H1 (cell line): ENCODE measurements at regions not wholly inside any gene's neighbourhood (a gene's known extent, or its start where the extent isn't known, plus 50 kb on each side); places are given as distances from the start of the nearest gene placed in this dataset.

Experiments
- CTCF ChIA-PET: fragments of 300-600 bp; sonication (Branson Sonifier 250); formaldehyde crosslinking; loops from one replicate; lab custom pipeline; 2021; ENCODE audit not compliant: partially characterized antibody; lab: Charles Lee
- POLR2A ChIA-PET: fragments of 300-600 bp; sonication (Branson Sonifier 250); formaldehyde crosslinking; loops from one replicate; lab custom pipeline; 2021; ENCODE audit warnings: inconsistent platforms; ENCODE audit not compliant: partially characterized antibody; lab: Charles Lee
- DNase-seq, 2 experiments: peaks; one replicate each; pipeline versions ENCODE4 v3.0.0 to v3.0.0-alpha.2; 2010 to 2022; ENCODE audit warnings: low spot score in 2 of 2, low read depth in 1 of 2, mixed read lengths in 1 of 2
- FAIRE-seq: peaks from 2 replicates; lab custom pipeline; 2011; peaks lifted over from hg19 to GRCh38; lab: Jason Lieb, UNC
- H2AFZ ChIP-seq: 2 replicates; pipeline ENCODE4 v1.8.1; 2012; ENCODE audit warnings: low read length, inconsistent platforms
- H2AK5ac ChIP-seq: 2 replicates; pipeline ENCODE4 v1.6.1; 2013; ENCODE audit warnings: low read depth, low read length
- H2BK120ac ChIP-seq: replicated peaks from 2 replicates; pipeline ENCODE3; 2013; ENCODE audit warnings: low read depth, low read length, inconsistent platforms
- H2BK12ac ChIP-seq: 2 replicates; pipeline ENCODE4 v1.6.1; 2013; ENCODE audit warnings: low read depth, low read length
- H2BK15ac ChIP-seq: 2 replicates; pipeline ENCODE4 v1.6.1; 2013; ENCODE audit warnings: low read length
- H2BK20ac ChIP-seq: 2 replicates; pipeline ENCODE4 v1.6.1; 2013; ENCODE audit warnings: low read length
- H2BK5ac ChIP-seq: 2 replicates; pipeline ENCODE4 v1.6.1; 2013; ENCODE audit warnings: low read depth, low read length
- H3K14ac ChIP-seq: 2 replicates; pipeline ENCODE4 v1.6.1; 2013; ENCODE audit warnings: inconsistent platforms; ENCODE audit not compliant: insufficient read length
- H3K18ac ChIP-seq: 2 replicates; pipeline ENCODE4 v1.6.1; 2013; ENCODE audit warnings: low read length; ENCODE audit errors: extremely low read depth
- H3K23ac ChIP-seq: 2 replicates; pipeline ENCODE4 v1.6.1; 2013; ENCODE audit warnings: inconsistent platforms; ENCODE audit not compliant: insufficient read length
- H3K23me2 ChIP-seq: 2 replicates; pipeline ENCODE4 v1.6.1; 2013; ENCODE audit warnings: low read depth, low read length
- H3K27ac ChIP-seq: 2 replicates; pipeline ENCODE4 v1.6.1; 2011; ENCODE audit warnings: low read depth, low read length, inconsistent platforms
- H3K27me3 ChIP-seq, 4 experiments: replicated peaks in 1 of 4; 1 replicate in 1 of 4; 2 replicates in 3 of 4; pipeline versions ENCODE4 v1.6.1 to v1.8.1; 2011 to 2013; ENCODE audit warnings: low read length in 3 of 4, mild to moderate bottlenecking in 3 of 4, inconsistent platforms in 2 of 4, mixed read lengths in 2 of 4, moderate library complexity in 1 of 4; ENCODE audit not compliant: control insufficient read depth in 3 of 4, insufficient read depth in 3 of 4; ENCODE audit errors: extremely low read depth in 1 of 4
- H3K36me3 ChIP-seq, 4 experiments: 2 replicates each; pipeline versions ENCODE4 v1.6.1 to v1.8.1; 2011 to 2013; ENCODE audit warnings: mild to moderate bottlenecking in 4 of 4, low read length in 3 of 4, moderate library complexity in 2 of 4, control low read depth in 1 of 4, inconsistent platforms in 1 of 4; ENCODE audit not compliant: insufficient read depth in 4 of 4, control insufficient read depth in 2 of 4
- H3K4ac ChIP-seq: replicated peaks from 2 replicates; pipeline ENCODE3; 2013; ENCODE audit warnings: low read length, low read depth, mixed read lengths, inconsistent platforms; ENCODE audit not compliant: insufficient read length
- H3K4me1 ChIP-seq, 4 experiments: replicated peaks in 1 of 4; 1 replicate in 1 of 4; 2 replicates in 3 of 4; pipeline versions ENCODE4 v1.6.1 to v1.8.1; 2011 to 2013; ENCODE audit warnings: low read length in 3 of 4, inconsistent platforms in 2 of 4, mixed read lengths in 1 of 4; ENCODE audit not compliant: insufficient read depth in 4 of 4, control insufficient read depth in 3 of 4
- H3K4me2 ChIP-seq, 2 experiments: 2 replicates each; pipeline versions ENCODE4 v1.6.1 to v1.8.1; 2011 to 2013; ENCODE audit warnings: low read depth in 2 of 2, low read length in 2 of 2, control low read depth in 1 of 2, inconsistent platforms in 1 of 2, mild to moderate bottlenecking in 1 of 2; ENCODE audit not compliant: insufficient read depth in 1 of 2
- H3K4me3 ChIP-seq, 4 experiments: fragments of 200-600, 300-600 bp in 1 of 4; sonication (generic), shearing (Covaris generic), sonication (Bioruptor Twin) in 1 of 4; 2 replicates each; pipeline versions ENCODE4 v1.5.1 to v1.8.1; 2011 to 2016; ENCODE audit warnings: low read length in 4 of 4, low read depth in 3 of 4, control low read depth in 2 of 4, inconsistent platforms in 2 of 4, mild to moderate bottlenecking in 2 of 4, mixed read lengths in 1 of 4, moderate library complexity in 1 of 4; ENCODE audit not compliant: insufficient read depth in 2 of 4; ENCODE audit errors: extremely low read depth in 1 of 4
- H3K56ac ChIP-seq: replicated peaks from 2 replicates; pipeline ENCODE3; 2013; ENCODE audit warnings: low read depth, mild to moderate bottlenecking, mixed read lengths, low read length, inconsistent platforms; ENCODE audit not compliant: insufficient read length
- H3K79me1 ChIP-seq: 2 replicates; pipeline ENCODE4 v1.6.1; 2013; ENCODE audit warnings: low read depth, low read length, control low read depth
- H3K79me2 ChIP-seq, 2 experiments: 2 replicates each; pipeline versions ENCODE4 v1.6.1 to v1.8.1; 2012 to 2013; ENCODE audit warnings: low read length in 2 of 2, mild to moderate bottlenecking in 2 of 2, inconsistent platforms in 1 of 2; ENCODE audit not compliant: insufficient read depth in 2 of 2, control insufficient read depth in 1 of 2
- H3K9ac ChIP-seq, 4 experiments: replicated peaks in 1 of 4; 1 replicate in 1 of 4; 2 replicates in 3 of 4; pipeline versions ENCODE4 v1.6.1 to v1.8.1; 2011 to 2013; ENCODE audit warnings: low read depth in 3 of 4, low read length in 3 of 4, control low read depth in 2 of 4, mild to moderate bottlenecking in 2 of 4, moderate library complexity in 2 of 4, inconsistent platforms in 1 of 4; ENCODE audit errors: extremely low read depth in 1 of 4
- H3K9me3 ChIP-seq, 2 experiments: 2 replicates each; pipeline versions ENCODE4 v1.6.1 to v1.8.1; 2012 to 2013; ENCODE audit warnings: mild to moderate bottlenecking in 2 of 2, moderate library complexity in 2 of 2, control low read depth in 1 of 2, inconsistent platforms in 1 of 2, low read depth in 1 of 2, low read length in 1 of 2, mixed read lengths in 1 of 2; ENCODE audit not compliant: insufficient read depth in 2 of 2
- H4K20me1 ChIP-seq, 2 experiments: replicated peaks in 1 of 2; 2 replicates each; pipeline versions ENCODE3 to v1.8.1; 2011 to 2013; ENCODE audit warnings: inconsistent platforms in 2 of 2, low read length in 2 of 2, mild to moderate bottlenecking in 1 of 2; ENCODE audit not compliant: insufficient read depth in 2 of 2, control insufficient read depth in 1 of 2
- H4K5ac ChIP-seq: 2 replicates; pipeline ENCODE4 v1.6.1; 2013; ENCODE audit warnings: low read length, low read depth, mixed read lengths, inconsistent platforms; ENCODE audit not compliant: insufficient read length
- H4K8ac ChIP-seq: 2 replicates; pipeline ENCODE4 v1.8.0; 2013; ENCODE audit warnings: mild to moderate bottlenecking, moderate library complexity, low read length, inconsistent platforms; ENCODE audit not compliant: insufficient read depth; ENCODE audit errors: extremely low read depth
- H4K91ac ChIP-seq: replicated peaks from 2 replicates; pipeline ENCODE3; 2013; ENCODE audit warnings: low read length, mixed read lengths, inconsistent platforms; ENCODE audit not compliant: insufficient read length
- EP300 ChIP-seq, 2 experiments: IDR thresholded peaks; 1 replicate in 1 of 2; 2 replicates in 1 of 2; pipeline ENCODE4 v1.6.1; 2011 to 2012; ENCODE audit warnings: low read depth in 2 of 2, low read length in 2 of 2, mild to moderate bottlenecking in 2 of 2, borderline replicate concordance in 1 of 2, inconsistent platforms in 1 of 2, moderate library complexity in 1 of 2
- NANOG ChIP-seq: IDR thresholded peaks from 2 replicates; pipeline ENCODE4 v1.6.1; 2011; ENCODE audit warnings: low read length, low read depth, mild to moderate bottlenecking, inconsistent platforms; ENCODE audit not compliant: insufficient read depth, poor library complexity, severe bottlenecking
- WGBS, 2 experiments: shearing (Covaris generic) in 1 of 2; methylation state at CpG; one replicate each; pipeline versions ENCODE4 v1.1.6 to v1.1.7; 2013 to 2015; ENCODE audit warnings: low lambda C conversion rate in 2 of 2, mixed read lengths in 2 of 2, inconsistent platforms in 1 of 2, low coverage in 1 of 2, missing lambda C conversion rate in 1 of 2; ENCODE audit not compliant: insufficient replicate concordance in 2 of 2, insufficient coverage in 1 of 2, insufficient read length in 1 of 2; ENCODE audit errors: extremely low coverage in 1 of 2, missing lambda C conversion rate in 1 of 2; 5-methylcytosine and 5-hydroxymethylcytosine counted together

- ChIA-PET CTCF (interaction anchor here (0.8 to 1.5 kb wide), 7 partner anchors 8 to 676 kb away, joined by 3 to 4 read pairs (median 3); no protein-coding TSS in a partner anchor), POLR2A (no interaction called here)
- Histone ChIP-seq H3K36me3 (no peaks in the 10 kb centered on the region), H3K79me2 (no peaks in the 10 kb centered on the region), H2AK5ac (no peak overlapping the region), H3K4me3 (no peak overlapping the region), H2BK20ac (no peak overlapping the region), H4K5ac (no peak overlapping the region), H3K23ac (no peak overlapping the region), H3K27ac (no peak overlapping the region), H3K4me2 (no peak overlapping the region), H3K9me3 (no peaks in the 10 kb centered on the region), H3K27me3 (no peaks in the 10 kb centered on the region), H2BK5ac (no peak overlapping the region), H3K9ac (no peak overlapping the region), H4K20me1 (no peaks in the 10 kb centered on the region), H3K14ac (no peak overlapping the region), H2AFZ (no peak overlapping the region), H3K23me2 (no peaks in the 10 kb centered on the region), H4K8ac (no peak overlapping the region), H3K4ac (no peak overlapping the region), H3K79me1 (no peaks in the 10 kb centered on the region), H2BK120ac (no peak overlapping the region), H2BK12ac (no peak overlapping the region), H2BK15ac (no peak overlapping the region), H3K18ac (no peak overlapping the region), H4K91ac (no peak overlapping the region), H3K56ac (no peak overlapping the region), H3K4me1 (0 out of 7 replicates have a peak, but pooled peaks cover 0 to 2% (median 0%) of the 10 kb centered on the region in 4 experiments)
- WGBS, 2 experiments = 99% methylated on average over 8 of the region's 8 CpGs; no CpG with 5 or more reads in 1 of the 2 experiments
- FAIRE-seq (no peak), DNase-seq (no peak)
- TF ChIP-seq NANOG (no peak), EP300 (IDR thresholded peaks at IDR 0.05; ENCODE audit: borderline replicate concordance in 1 of 2, low read depth in 2 of 2, low read length in 2 of 2) (no peak)
Measured at GRCh38 chr2:139477618-139478017, 697.4 kb upstream of the NXPH2 start.
